Astrocyte (in vitro differentiated cells and primary cell): ENCODE measurements at regions not wholly inside any gene's neighbourhood (a gene's known extent, or its start where the extent isn't known, plus 50 kb on each side); places are given as distances from the start of the nearest gene placed in this dataset.

Source experiments
- CTCF ChIP-seq: IDR thresholded peaks from 2 replicates; pipeline ENCODE4 v1.5.1; 2011; ENCODE audit warnings: low read depth, mild to moderate bottlenecking, inconsistent platforms, low read length, moderate library complexity; ENCODE audit not compliant: insufficient read depth
- EZH2 ChIP-seq: IDR thresholded peaks from 2 replicates; pipeline ENCODE4 v1.6.1; 2012; ENCODE audit warnings: mild to moderate bottlenecking, low read length, inconsistent platforms; ENCODE audit not compliant: insufficient read depth

- TF ChIP-seq CTCF (no peak), EZH2 (no peak)
Observed at GRCh38 chr2:82657106-82657505, 1802.0 kb downstream of the SUCLG1 start.
